Inflammatory macrophage treated with lipopolysaccharide for 4 hours (primary cell): ENCODE measurements at regions not wholly inside any gene's neighbourhood (a gene's known extent, or its start where the extent isn't known, plus 50 kb on each side); places are given as distances from the start of the nearest gene placed in this dataset.

Source experiments
- DNase-seq: peaks from one replicate; pipeline ENCODE4 v3.0.0-alpha.2; 2020

GRCh38 chr1:112231331-112231730 lies 164.7 kb upstream of the CTTNBP2NL start:
- no peak for DNase-seq

GRCh38 chr1:112232848-112233247 lies 163.2 kb upstream of the CTTNBP2NL start:
- no peak for DNase-seq

GRCh38 chr1:112234710-112235109 lies 161.3 kb upstream of the CTTNBP2NL start:
- no peak for DNase-seq

- DNase-seq: no peak
These were observed 157.9 kb upstream of the CTTNBP2NL start for GRCh38 chr1:112237983-112238545.

GRCh38 chr1:112239683-112240330 lies 156.2 kb upstream of the CTTNBP2NL start:
- no peak for DNase-seq

- DNase-seq: no peak
These were observed 153.5 kb upstream of the CTTNBP2NL start for GRCh38 chr1:112242470-112242869.

GRCh38 chr1:112244131-112244530 lies 151.9 kb upstream of the CTTNBP2NL start:
- no peak for DNase-seq

GRCh38 chr1:112245114-112245513 lies 150.9 kb upstream of the CTTNBP2NL start:
- no peak for DNase-seq

- DNase-seq: no peak
These were observed 148.9 kb upstream of the CTTNBP2NL start for GRCh38 chr1:112247036-112247597.

GRCh38 chr1:112247961-112248360 lies 148.1 kb upstream of the CTTNBP2NL start:
- DNase-seq: no peak

- no peak for DNase-seq
These were observed 145.1 kb upstream of the CTTNBP2NL start for GRCh38 chr1:112250892-112251291.

- no peak for DNase-seq
These were observed 144.1 kb upstream of the CTTNBP2NL start for GRCh38 chr1:112251766-112252506.

- no peak for DNase-seq
These were observed 142.6 kb upstream of the CTTNBP2NL start for GRCh38 chr1:112253366-112253765.

GRCh38 chr1:112255080-112255479 lies 140.9 kb upstream of the CTTNBP2NL start:
- no peak for DNase-seq

GRCh38 chr1:112256411-112256810 lies 139.6 kb upstream of the CTTNBP2NL start:
- DNase-seq: no peak

GRCh38 chr1:112257043-112257835 lies 138.8 kb upstream of the CTTNBP2NL start:
- DNase-seq: no peak

- DNase-seq: no peak
These were observed 135.3 kb upstream of the CTTNBP2NL start for GRCh38 chr1:112260699-112261098.

GRCh38 chr1:112262316-112262715 lies 133.7 kb upstream of the CTTNBP2NL start:
- DNase-seq: no peak

GRCh38 chr1:112263042-112263441 lies 133.0 kb upstream of the CTTNBP2NL start:
- no peak for DNase-seq

- DNase-seq: no peak
These were observed 132.6 kb upstream of the CTTNBP2NL start for GRCh38 chr1:112263453-112263852.

- DNase-seq: no peak
These were observed 132.0 kb upstream of the CTTNBP2NL start for GRCh38 chr1:112264010-112264409.

GRCh38 chr1:112264553-112264952 lies 131.5 kb upstream of the CTTNBP2NL start:
- no peak for DNase-seq

- no peak for DNase-seq
These were observed 130.1 kb upstream of the CTTNBP2NL start for GRCh38 chr1:112265931-112266330.
